Ovary (tissue), 7 donors: ENCODE measurements at regions not wholly inside any gene's neighbourhood (a gene's known extent, or its start where the extent isn't known, plus 50 kb on each side); places are given as distances from the start of the nearest gene placed in this dataset.

Experiments used
- DNase-seq, 5 donors: peaks; one replicate each; pipeline ENCODE4 v3.0.0-alpha.2; 2019 to 2020
- H3K27ac ChIP-seq, 2 donors: fragments of 200-600 bp; one replicate each; pipeline versions ENCODE4 v1.5.1 to v1.8.0; 2019 to 2022
- H3K27me3 ChIP-seq: fragments of 200-600 bp; one replicate; pipeline ENCODE4 v1.8.0; 2022
- H3K36me3 ChIP-seq: fragments of 200-600 bp; sonication (generic); one replicate; pipeline ENCODE4 v1.5.1; 2019
- H3K4me1 ChIP-seq: one replicate; pipeline ENCODE4 v1.8.1; 2013; ENCODE audit warnings: mild to moderate bottlenecking, moderate library complexity; ENCODE audit not compliant: insufficient read depth
- H3K4me3 ChIP-seq: fragments of 200-600 bp; sonication (generic); one replicate; pipeline ENCODE4 v1.5.1; 2017
- H3K9me3 ChIP-seq, 2 donors: fragments of 200-600 bp in 1 of 2; sonication (generic) in 1 of 2; one replicate each; pipeline versions ENCODE4 v1.5.1 to v1.8.1; 2013 to 2019; ENCODE audit warnings: mild to moderate bottlenecking in 1 of 2, moderate library complexity in 1 of 2
- EP300 ChIP-seq: sonication (generic); formaldehyde crosslinking; IDR thresholded peaks from one replicate; pipeline ENCODE4 v1.6.1; 2017; ENCODE audit warnings: antibody characterized with exemption
- POLR2A ChIP-seq: fragments of 450-650 bp; IDR thresholded peaks from one replicate; pipeline ENCODE4 v1.6.1; 2017; ENCODE audit warnings: antibody characterized with exemption, mild to moderate bottlenecking, moderate library complexity
- WGBS, 3 donors: extraction: QIAGEN DNeasy Blood & Tissue Kit in 1 of 3; methylation state at CpG; one replicate each; pipeline versions ENCODE4 v1.1.5 to v1.1.7; 2013 to 2017; 5-methylcytosine and 5-hydroxymethylcytosine counted together
- intact Hi-C, 4 donors: fragments of 100-400 bp; cut with DNase I; formaldehyde crosslinking; loops; one replicate each; pipeline versions ENCODE4 v1.11.0 to v1.15.1; 2022 to 2023
- TF ChIP-seq, protein P1 (sequence below), 3 donors: fragments of 450-650 bp in 2 of 3; fragments of 200-600 bp in 1 of 3; IDR thresholded peaks; one replicate each; pipeline versions ENCODE4 v1.5.1 to v1.8.0; 2016 to 2022; ENCODE audit warnings: antibody characterized with exemption in 3 of 3, mild to moderate bottlenecking in 1 of 3
- donor health status: DM: no; HTN: no; CAD: no; lungs with moderate emphysema.
- donor health status: DM: no; HTN: no; CAD: no.
- donor health status: Bipolar disorder and iron deficiency.
- donor health status: DM: no; HTN: no; CAD: no.
- donor health status: DM: yes; HTN: yes; CAD: no.

DNA sequence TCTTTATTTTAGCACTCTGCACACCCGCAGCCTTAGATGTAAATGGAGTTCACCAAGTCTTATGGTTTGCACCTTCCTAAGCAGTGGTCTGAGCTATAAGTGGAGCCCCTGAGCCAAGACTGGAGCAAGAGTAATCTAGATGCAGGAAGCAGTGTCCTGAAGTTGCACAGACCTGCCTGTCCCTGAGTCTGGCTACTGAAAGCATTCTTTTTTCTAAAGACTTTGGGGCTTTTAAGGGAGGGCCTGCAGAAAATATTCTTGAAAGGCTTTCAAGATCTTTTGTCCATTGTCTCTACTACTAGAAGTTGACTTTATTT lies 389.7 kb downstream of the KDM5D start:
- no peak for DNase-seq
- H3K27ac ChIP-seq = no peak overlapping the region
- intact Hi-C loops = no loop called here
- no peaks in the 10 kb centered on the region for H3K36me3 ChIP-seq
- no CpG with 5 or more reads among the region's 1 CpG for WGBS, 3 donors
- H3K27me3 ChIP-seq = no peaks in the 10 kb centered on the region
- no peak overlapping the region for H3K4me3 ChIP-seq
- TF ChIP-seq POLR2A = no peak
- no peak for TF ChIP-seq EP300
- TF ChIP-seq, protein P1, sequence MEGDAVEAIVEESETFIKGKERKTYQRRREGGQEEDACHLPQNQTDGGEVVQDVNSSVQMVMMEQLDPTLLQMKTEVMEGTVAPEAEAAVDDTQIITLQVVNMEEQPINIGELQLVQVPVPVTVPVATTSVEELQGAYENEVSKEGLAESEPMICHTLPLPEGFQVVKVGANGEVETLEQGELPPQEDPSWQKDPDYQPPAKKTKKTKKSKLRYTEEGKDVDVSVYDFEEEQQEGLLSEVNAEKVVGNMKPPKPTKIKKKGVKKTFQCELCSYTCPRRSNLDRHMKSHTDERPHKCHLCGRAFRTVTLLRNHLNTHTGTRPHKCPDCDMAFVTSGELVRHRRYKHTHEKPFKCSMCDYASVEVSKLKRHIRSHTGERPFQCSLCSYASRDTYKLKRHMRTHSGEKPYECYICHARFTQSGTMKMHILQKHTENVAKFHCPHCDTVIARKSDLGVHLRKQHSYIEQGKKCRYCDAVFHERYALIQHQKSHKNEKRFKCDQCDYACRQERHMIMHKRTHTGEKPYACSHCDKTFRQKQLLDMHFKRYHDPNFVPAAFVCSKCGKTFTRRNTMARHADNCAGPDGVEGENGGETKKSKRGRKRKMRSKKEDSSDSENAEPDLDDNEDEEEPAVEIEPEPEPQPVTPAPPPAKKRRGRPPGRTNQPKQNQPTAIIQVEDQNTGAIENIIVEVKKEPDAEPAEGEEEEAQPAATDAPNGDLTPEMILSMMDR (IDR thresholded peaks at IDR 0.05) = no peak
- H3K9me3 ChIP-seq = no peaks in the 10 kb centered on the region
- no peaks in the 10 kb centered on the region for H3K4me1 ChIP-seq

DNA sequence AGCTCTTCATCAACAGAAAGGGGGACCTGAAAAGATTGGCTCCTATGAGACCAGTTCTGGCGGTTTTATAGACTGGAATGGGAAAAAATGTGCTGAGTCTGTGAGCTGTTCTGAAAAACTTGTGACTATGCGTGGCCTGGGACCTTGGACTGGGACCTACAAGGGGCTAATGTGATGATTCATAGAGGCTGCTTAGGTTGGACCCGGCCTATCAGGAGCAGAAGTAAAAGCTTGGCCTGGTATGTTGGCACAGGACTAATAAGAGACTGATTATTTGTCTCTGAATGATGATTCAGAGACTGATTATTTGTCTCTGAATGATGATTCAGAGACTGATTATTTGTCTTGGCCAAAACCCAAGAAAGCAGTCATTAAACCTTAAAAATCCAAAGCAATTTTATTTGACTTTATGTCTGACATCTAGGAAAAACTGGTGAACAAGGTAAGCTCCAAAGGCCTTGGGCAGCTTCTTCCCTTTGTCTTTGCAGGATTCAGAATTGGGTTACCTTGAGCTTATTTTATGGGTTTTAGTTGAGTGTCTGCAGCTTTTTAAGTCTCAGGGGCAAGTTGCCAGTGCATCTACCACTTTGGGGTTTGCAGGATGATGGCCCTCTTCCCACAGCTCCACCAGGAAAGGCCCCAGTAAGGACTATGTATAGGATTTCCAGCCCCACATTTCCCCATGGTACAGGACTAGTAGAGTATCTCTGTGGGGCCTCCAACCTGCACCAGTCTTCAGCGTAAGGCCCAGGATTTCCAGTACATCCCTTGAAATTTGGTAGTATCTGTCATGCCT lies 390.3 kb downstream of the KDM5D start:
- Histone ChIP-seq H3K27ac (no peak overlapping the region), H3K36me3 (no peaks in the 10 kb centered on the region), H3K4me1 (no peaks in the 10 kb centered on the region), H3K4me3 (no peak overlapping the region), H3K9me3 (no peaks in the 10 kb centered on the region), H3K27me3 (no peaks in the 10 kb centered on the region)
- DNase-seq = no peak
- intact Hi-C loops = no loop called here
- WGBS, 3 donors = no CpG with 5 or more reads among the region's 4 CpGs
- TF ChIP-seq, protein P1 (IDR thresholded peaks at IDR 0.05) = no peak
- no peak for TF ChIP-seq EP300
- TF ChIP-seq POLR2A = no peak

DNA sequence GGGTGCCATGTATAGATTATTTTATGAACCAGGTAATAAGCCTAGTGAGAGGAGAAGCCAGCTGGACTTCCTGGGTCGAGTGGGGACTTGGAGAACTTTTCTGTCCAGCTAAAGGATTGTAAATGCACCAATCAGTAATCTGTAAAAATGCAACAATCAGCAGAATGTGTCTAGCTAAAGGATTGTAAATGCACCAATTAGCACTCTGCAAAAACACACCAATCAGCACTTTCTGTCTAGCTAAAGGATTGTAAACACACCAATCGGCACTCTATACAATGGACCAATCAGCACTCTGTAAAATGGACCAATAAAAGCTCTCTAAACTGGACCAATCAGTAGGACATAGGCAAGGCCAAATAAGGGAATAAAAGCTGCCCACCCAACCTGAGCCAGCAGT lies 392.9 kb downstream of the KDM5D start:
- intact Hi-C loops = no loop called here
- Histone ChIP-seq H3K27ac (no peak overlapping the region), H3K4me3 (no peak overlapping the region), H3K36me3 (no peaks in the 10 kb centered on the region), H3K4me1 (no peaks in the 10 kb centered on the region), H3K9me3 (no peaks in the 10 kb centered on the region), H3K27me3 (no peaks in the 10 kb centered on the region)
- no CpG with 5 or more reads among the region's 2 CpGs for WGBS, 3 donors
- TF ChIP-seq POLR2A = no peak
- no peak for TF ChIP-seq EP300
- TF ChIP-seq, protein P1 (IDR thresholded peaks at IDR 0.05) = no peak
- DNase-seq = no peak

DNA sequence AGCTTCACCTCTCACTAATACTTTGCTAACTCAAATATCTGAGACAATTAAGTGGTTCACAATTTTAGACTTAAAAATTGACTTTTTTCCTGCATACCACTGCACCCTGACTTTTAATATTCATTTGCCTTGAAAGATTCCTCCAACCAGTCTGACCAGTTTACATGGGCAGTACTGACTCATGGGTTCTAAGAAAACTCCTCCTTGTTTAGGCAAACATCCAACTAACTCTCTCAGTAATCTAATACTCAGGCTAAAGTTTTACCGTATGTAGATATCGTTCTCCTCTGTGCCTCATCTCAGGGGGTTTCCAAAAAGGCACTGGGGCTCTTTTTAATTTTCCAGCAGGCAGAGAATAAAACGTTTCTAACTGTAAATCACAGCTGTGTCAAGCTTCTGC lies 422.8 kb downstream of the KDM5D start:
- H3K9me3 ChIP-seq = no peaks in the 10 kb centered on the region
- no peaks in the 10 kb centered on the region for H3K4me1 ChIP-seq
- no CpG with 5 or more reads among the region's 3 CpGs for WGBS, 3 donors
- DNase-seq = no peak
- TF ChIP-seq EP300 = no peak
- TF ChIP-seq, protein P1 (IDR thresholded peaks at IDR 0.05) = no peak
- no peak for TF ChIP-seq POLR2A
- no peak overlapping the region for H3K27ac ChIP-seq
- H3K4me3 ChIP-seq = no peak overlapping the region
- intact Hi-C loops = no loop called here
- no peaks in the 10 kb centered on the region for H3K36me3 ChIP-seq
- H3K27me3 ChIP-seq = no peaks in the 10 kb centered on the region
